IPS-15b (cell line): ENCODE measurements at regions not wholly inside any gene's neighbourhood (a gene's known extent, or its start where the extent isn't known, plus 50 kb on each side); places are given as distances from the start of the nearest gene placed in this dataset.

Experiments used
- H3K27me3 ChIP-seq: one replicate; pipeline ENCODE4 v1.6.1; 2013; ENCODE audit warnings: low read length; ENCODE audit not compliant: control insufficient read depth, insufficient read depth
- H3K36me3 ChIP-seq: one replicate; pipeline ENCODE4 v1.6.1; 2013; ENCODE audit warnings: low read length; ENCODE audit not compliant: control insufficient read depth, insufficient read depth
- H3K4me1 ChIP-seq: one replicate; pipeline ENCODE4 v1.6.1; 2013; ENCODE audit warnings: mild to moderate bottlenecking, low read length; ENCODE audit not compliant: control insufficient read depth, insufficient read depth
- H3K4me3 ChIP-seq: one replicate; pipeline ENCODE4 v1.5.1; 2013; ENCODE audit warnings: low read depth, low read length
- H3K9ac ChIP-seq: one replicate; pipeline ENCODE4 v1.6.1; 2013; ENCODE audit warnings: low read depth, mild to moderate bottlenecking, low read length
- H3K9me3 ChIP-seq: one replicate; pipeline ENCODE4 v1.6.1; 2013; ENCODE audit warnings: mild to moderate bottlenecking, low read length; ENCODE audit not compliant: control insufficient read depth, insufficient read depth

DNA sequence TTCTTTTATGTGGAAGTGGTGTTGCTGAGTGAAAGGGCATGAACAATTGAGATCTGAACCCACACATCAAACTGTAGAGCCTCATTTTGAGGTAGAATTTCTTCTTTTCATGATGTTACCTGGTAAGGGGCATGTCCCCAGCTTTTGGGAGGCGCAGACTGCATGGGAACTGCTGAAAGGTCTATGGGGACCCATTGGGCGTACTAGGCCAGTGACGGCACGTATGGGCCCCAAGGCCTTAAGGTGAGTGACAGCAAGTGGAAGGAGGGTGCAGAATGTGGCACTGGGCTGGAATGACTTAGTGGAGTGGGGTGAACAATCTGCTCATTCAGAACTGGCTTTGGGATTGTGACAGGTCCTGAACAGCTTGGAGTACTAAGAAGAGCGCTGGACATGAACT lies 123.6 kb upstream of the RGMA start:
- no peaks in the 10 kb centered on the region for H3K36me3 ChIP-seq
- no peaks in the 10 kb centered on the region for H3K27me3 ChIP-seq

DNA sequence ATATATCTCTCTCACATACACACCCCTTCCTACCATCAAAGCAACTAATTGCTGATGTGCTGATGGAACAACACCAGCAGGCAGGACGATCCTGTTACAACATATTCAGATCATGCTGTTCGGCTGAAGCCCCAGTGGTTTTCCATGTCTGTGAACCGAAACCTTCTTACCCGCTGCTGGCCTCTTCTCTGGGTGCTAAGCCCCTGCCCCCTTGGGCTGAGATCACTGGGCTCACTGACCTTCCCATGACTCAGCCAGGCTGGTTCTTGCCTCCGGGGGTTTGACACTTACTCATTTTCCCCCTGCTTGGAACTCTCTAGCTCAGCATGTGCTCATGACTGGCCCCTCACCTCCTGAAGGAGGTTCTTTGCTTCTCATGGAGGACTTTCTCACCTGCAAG lies 122.0 kb upstream of the RGMA start:
- no peaks in the 10 kb centered on the region for H3K9me3 ChIP-seq
- H3K4me3 ChIP-seq = no peak overlapping the region
- no peaks in the 10 kb centered on the region for H3K36me3 ChIP-seq
- no peak overlapping the region for H3K9ac ChIP-seq
- no peaks in the 10 kb centered on the region for H3K4me1 ChIP-seq
- no peaks in the 10 kb centered on the region for H3K27me3 ChIP-seq

More for the DNA sequence above, 123.6 kb upstream of the RGMA start:
- Histone ChIP-seq H3K4me3 (no peak overlapping the region), H3K4me1 (no peaks in the 10 kb centered on the region), H3K9ac (no peak overlapping the region), H3K9me3 (no peaks in the 10 kb centered on the region)

DNA sequence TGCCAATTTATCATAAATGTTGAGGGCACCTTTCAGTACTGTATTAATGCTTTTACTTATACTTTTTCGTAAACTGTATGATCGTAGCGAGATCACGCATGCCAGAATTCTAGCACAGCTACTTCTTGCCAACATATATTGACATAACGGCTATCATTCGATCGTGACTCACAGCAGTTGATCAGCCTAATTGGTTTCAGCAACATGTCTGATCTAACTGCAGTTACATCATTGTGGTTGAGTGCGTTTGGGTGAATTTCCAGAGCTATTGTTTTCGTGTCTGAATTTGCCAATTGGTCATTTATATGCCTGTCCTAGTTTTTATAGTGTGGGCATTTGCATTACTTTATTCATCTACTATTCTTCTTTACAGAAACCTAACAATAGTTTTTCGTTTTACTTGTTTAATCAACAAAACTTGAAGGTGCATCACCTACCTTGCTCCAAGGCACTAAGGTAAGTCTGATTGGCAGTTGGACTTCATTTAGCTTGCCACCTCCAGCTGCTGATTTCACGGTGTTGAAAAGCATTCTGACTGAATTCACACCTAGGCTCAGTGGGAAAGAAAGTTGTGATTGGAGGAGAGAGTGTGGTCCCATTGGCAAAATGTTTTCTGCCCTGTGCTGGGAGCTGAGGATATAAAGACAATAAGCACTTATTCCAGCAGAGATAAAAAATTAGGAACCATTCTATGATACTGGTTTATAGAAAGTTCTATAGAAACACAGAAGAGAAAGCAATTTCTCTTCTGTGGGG lies 120.9 kb upstream of the RGMA start:
- Histone ChIP-seq H3K9me3 (no peaks in the 10 kb centered on the region), H3K27me3 (no peaks in the 10 kb centered on the region), H3K9ac (no peak overlapping the region), H3K4me3 (no peak overlapping the region), H3K36me3 (no peaks in the 10 kb centered on the region), H3K4me1 (no peaks in the 10 kb centered on the region)

DNA sequence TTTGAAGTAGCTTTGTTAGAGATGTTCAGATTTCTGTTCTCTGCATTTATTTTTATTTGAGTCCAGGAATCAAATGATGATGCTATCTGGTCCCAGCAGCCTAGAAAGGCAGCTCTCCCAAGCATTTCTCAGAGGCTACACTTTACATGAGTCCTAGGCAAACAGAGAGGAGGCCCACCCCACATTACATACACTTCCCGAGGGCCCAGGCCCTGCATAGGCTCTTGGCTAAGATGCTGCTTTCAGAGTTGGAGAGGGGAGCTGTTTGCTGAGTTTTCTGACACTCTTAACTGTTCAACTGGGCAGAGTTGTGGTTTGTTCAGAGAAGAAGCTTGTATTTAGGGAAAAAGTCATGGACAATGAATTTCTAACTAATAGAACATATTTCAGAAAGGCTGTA lies 117.9 kb upstream of the RGMA start:
- H3K9me3 ChIP-seq = no peaks in the 10 kb centered on the region
- no peaks in the 10 kb centered on the region for H3K4me1 ChIP-seq
- H3K9ac ChIP-seq = no peak overlapping the region
- H3K36me3 ChIP-seq = no peaks in the 10 kb centered on the region
- H3K27me3 ChIP-seq = no peaks in the 10 kb centered on the region
- H3K4me3 ChIP-seq = no peak overlapping the region

DNA sequence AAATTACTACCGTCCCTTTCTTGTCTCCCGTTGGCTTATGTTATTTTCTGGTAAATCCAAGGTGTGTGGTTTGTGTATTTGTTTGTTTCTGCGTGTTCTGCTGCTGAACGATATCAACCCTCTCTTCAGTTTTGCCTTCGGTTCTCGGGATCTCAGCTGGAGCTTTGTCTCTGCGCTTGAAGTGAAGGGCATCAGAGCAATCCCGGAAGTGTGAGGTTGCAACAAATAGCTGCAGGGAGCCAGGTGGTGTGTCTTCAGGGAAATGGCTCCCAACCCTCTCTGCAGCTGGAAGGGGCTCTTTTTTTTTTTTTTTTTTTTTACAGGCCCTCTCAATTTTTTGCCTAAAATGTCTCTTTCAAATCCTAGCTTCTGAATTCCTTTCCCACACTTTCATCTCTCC lies 116.4 kb upstream of the RGMA start:
- Histone ChIP-seq H3K27me3 (no peaks in the 10 kb centered on the region), H3K9ac (no peak overlapping the region)

GRCh38 chr15:93203036-93203435 lies 114.0 kb upstream of the RGMA start:
- no peak overlapping the region for H3K4me3 ChIP-seq
- no peaks in the 10 kb centered on the region for H3K9me3 ChIP-seq
- no peaks in the 10 kb centered on the region for H3K27me3 ChIP-seq
- H3K9ac ChIP-seq = no peak overlapping the region
- peaks cover 8% of the 10 kb centered on the region for H3K4me1 ChIP-seq
- H3K36me3 ChIP-seq = no peaks in the 10 kb centered on the region

More for the DNA sequence above, 116.4 kb upstream of the RGMA start:
- Histone ChIP-seq H3K9me3 (no peaks in the 10 kb centered on the region), H3K36me3 (no peaks in the 10 kb centered on the region), H3K4me3 (no peak overlapping the region), H3K4me1 (peaks cover 2% of the 10 kb centered on the region)

GRCh38 chr15:93202405-93202804 lies 113.4 kb upstream of the RGMA start:
- H3K4me1 ChIP-seq = peaks cover 8% of the 10 kb centered on the region
- H3K27me3 ChIP-seq = no peaks in the 10 kb centered on the region
- H3K9ac ChIP-seq = no peak overlapping the region

DNA sequence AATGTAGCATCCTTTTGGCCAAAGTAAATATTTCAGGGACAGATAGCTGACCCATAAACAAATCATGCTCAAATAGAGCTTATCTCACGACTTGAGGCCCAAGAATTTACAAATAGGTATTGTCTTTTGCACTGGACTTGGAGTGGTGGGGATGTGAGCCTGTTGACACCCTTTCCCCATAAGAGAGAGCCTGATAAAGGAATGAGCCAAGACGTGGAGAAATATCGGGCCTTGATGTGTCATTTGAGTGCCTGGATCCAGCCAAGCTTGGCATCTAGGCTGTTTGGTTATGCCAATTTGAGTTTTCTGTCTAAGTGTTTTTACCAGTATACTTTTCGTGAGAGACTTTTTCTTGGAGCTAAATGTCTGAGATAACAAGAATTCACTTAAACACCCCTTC lies 112.9 kb upstream of the RGMA start:
- H3K9me3 ChIP-seq = no peaks in the 10 kb centered on the region
- H3K27me3 ChIP-seq = no peaks in the 10 kb centered on the region
- H3K36me3 ChIP-seq = no peaks in the 10 kb centered on the region
- H3K9ac ChIP-seq = no peak overlapping the region
- peaks cover 8% of the 10 kb centered on the region for H3K4me1 ChIP-seq
- no peak overlapping the region for H3K4me3 ChIP-seq

More at GRCh38 chr15:93202405-93202804, 113.4 kb upstream of the RGMA start:
- Histone ChIP-seq H3K36me3 (no peaks in the 10 kb centered on the region), H3K4me3 (no peak overlapping the region), H3K9me3 (no peaks in the 10 kb centered on the region)

- no peaks in the 10 kb centered on the region for H3K36me3 ChIP-seq
- no peak overlapping the region for H3K9ac ChIP-seq
- H3K4me3 ChIP-seq = no peak overlapping the region
- no peaks in the 10 kb centered on the region for H3K9me3 ChIP-seq
- H3K4me1 ChIP-seq = peaks cover 8% of the 10 kb centered on the region
- H3K27me3 ChIP-seq = no peaks in the 10 kb centered on the region
Observed at GRCh38 chr15:93200837-93201226, 111.8 kb upstream of the RGMA start.

DNA sequence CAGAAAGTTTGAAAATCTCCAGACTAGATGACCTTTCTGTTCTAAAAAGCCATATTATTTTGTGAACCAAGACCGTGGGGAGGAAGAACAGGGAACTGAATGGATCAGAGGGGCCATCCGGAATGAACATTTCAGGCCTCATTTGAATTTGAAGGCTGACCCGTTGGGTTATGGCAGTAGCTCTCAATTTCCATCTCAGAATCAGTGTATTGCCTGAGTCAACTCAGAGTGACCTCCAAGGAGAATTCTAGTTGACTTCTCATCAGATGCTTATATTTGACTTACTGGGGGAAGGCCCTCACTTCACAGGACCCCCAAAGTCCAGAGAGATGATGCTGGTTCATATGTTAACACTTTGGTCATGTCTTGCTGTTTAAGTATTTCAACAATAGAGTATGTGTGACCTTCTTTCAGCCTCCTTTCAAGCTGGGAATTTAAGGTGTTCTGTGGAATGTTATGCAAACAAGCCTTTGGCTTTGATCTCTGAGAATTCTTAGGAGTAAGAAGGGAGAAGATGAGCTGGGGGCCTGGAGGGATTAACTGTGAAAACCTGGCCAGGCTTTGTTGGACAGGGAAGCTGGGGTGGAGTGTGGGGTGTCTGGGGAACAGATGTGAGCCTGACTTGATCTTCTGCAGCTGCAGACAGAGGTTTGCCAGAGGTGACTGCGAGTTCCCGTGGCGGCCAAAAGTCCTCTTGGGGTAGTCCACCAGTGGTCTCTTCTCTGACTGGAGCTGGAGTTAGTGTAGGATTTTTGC lies 111.2 kb upstream of the RGMA start:
- Histone ChIP-seq H3K4me1 (peaks cover 8% of the 10 kb centered on the region), H3K9ac (no peak overlapping the region), H3K27me3 (no peaks in the 10 kb centered on the region), H3K9me3 (no peaks in the 10 kb centered on the region), H3K4me3 (no peak overlapping the region), H3K36me3 (no peaks in the 10 kb centered on the region)

GRCh38 chr15:93196135-93196670 lies 107.2 kb upstream of the RGMA start:
- Histone ChIP-seq H3K9me3 (no peaks in the 10 kb centered on the region), H3K27me3 (no peaks in the 10 kb centered on the region), H3K4me1 (peaks cover 8% of the 10 kb centered on the region), H3K9ac (no peak overlapping the region), H3K4me3 (no peak overlapping the region), H3K36me3 (no peaks in the 10 kb centered on the region)

DNA sequence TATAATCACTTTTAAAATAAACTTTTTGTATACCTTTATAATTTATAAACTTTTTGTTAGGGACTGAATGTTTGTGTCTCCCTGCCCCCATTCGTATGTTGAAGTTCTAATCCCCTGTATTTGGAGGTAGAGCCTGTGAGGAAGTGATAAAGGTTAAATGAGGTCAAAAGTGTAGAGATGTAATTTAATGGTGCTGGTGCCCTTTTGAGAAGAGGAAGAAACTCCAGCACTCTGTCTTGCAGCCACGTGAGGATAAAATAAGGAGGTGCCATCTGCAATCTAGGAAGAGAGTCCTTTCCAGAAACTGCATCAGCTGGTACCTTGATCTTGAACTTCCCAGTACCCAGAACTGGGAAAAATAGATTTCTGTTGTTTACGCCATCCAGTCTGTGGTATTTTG lies 106.1 kb upstream of the RGMA start:
- Histone ChIP-seq H3K9me3 (no peaks in the 10 kb centered on the region), H3K4me3 (no peak overlapping the region), H3K36me3 (no peaks in the 10 kb centered on the region), H3K9ac (no peak overlapping the region), H3K4me1 (peaks cover 3% of the 10 kb centered on the region), H3K27me3 (no peaks in the 10 kb centered on the region)
